H1 (cell line): ENCODE measurements at regions not wholly inside any gene's neighbourhood (a gene's known extent, or its start where the extent isn't known, plus 50 kb on each side); places are given as distances from the start of the nearest gene placed in this dataset.

ENCODE experiments used
- CBX8 ChIP-seq: fragments of 300-800, 300-1000 bp; sonication (generic); IDR thresholded peaks from 2 replicates; pipeline ENCODE4 v1.7.1; 2016; ENCODE audit warnings: low read depth, low read length, borderline replicate concordance
- GABPA ChIP-seq: IDR thresholded peaks from 2 replicates; pipeline ENCODE4 v1.6.1; 2011; ENCODE audit warnings: mild to moderate bottlenecking, low read length, moderate library complexity, borderline replicate concordance; ENCODE audit not compliant: insufficient read depth

DNA sequence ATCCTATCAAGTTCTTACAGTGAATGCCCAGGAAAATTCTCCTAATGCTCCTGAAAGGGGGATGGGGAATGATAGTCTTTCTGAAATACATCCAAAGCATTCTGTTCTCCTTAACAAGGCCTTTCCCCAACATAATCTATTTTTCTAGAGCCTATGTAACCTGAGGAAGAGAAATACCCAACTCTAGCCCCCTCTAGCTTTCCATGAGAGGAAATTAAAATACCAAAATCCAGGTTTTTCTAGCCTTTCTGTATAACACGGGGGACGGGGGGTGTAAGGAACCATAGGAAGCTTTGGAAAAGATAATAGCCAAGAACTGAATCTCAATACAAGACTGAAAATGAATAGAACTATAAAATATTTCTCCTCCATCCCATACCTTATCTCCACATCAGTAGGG lies 815.9 kb downstream of the SLITRK6 start (continued):
- no peak for TF ChIP-seq CBX8
- TF ChIP-seq GABPA: no peak
